HepG2 (cell line): ENCODE measurements at regions not wholly inside any gene's neighbourhood (a gene's known extent, or its start where the extent isn't known, plus 50 kb on each side); places are given as distances from the start of the nearest gene placed in this dataset.

Experiments
- AFF4 ChIP-seq: sonication (generic); formaldehyde crosslinking; IDR thresholded peaks from 2 replicates; pipeline ENCODE4 v1.4.0; 2020; ENCODE audit warnings: missing genetic modification reagents
- HNRNPUL1 ChIP-seq: fragments of 200-400 bp; formaldehyde crosslinking; IDR thresholded peaks from 2 replicates; pipeline ENCODE4 v1.6.1; 2017; ENCODE audit warnings: low read depth, mild to moderate bottlenecking, low read length, moderate library complexity
- SNAPC2 ChIP-seq: sonication (generic); formaldehyde crosslinking; IDR thresholded peaks from 2 replicates; pipeline ENCODE4 v1.8.1; 2022; ENCODE audit warnings: mild to moderate bottlenecking, missing genetic modification reagents
- ZNF619 ChIP-seq: sonication (generic); formaldehyde crosslinking; IDR thresholded peaks from 2 replicates; pipeline ENCODE4 v1.4.0; 2020; ENCODE audit warnings: mild to moderate bottlenecking, missing genetic modification reagents

- no peak for TF ChIP-seq ZNF619 (CRISPR knock-in tag)
- no peak for TF ChIP-seq HNRNPUL1
- no peak for TF ChIP-seq SNAPC2 (CRISPR knock-in tag)
- no peak for TF ChIP-seq AFF4
Measured at GRCh38 chr20:57952136-57952535, 242.3 kb upstream of the PMEPA1 start.
